SK-N-SH (cell line): ENCODE measurements at regions not wholly inside any gene's neighbourhood (a gene's known extent, or its start where the extent isn't known, plus 50 kb on each side); places are given as distances from the start of the nearest gene placed in this dataset.

Source experiments
- CTCF ChIA-PET: fragments of 300-600, 350-600 bp; formaldehyde crosslinking; extraction: SDS; loops from one replicate; lab custom pipeline; 2021; lab: Yijun Ruan, JAX
- POLR2A ChIA-PET: fragments of 350-600 bp; sonication (Branson Sonifier 250); formaldehyde crosslinking; extraction: SDS; loops from one replicate; lab custom pipeline; 2020; ENCODE audit warnings: antibody characterized with exemption, inconsistent platforms; lab: Yijun Ruan, JAX
- DNase-seq: peaks from one replicate; pipeline ENCODE4 v3.0.0; 2012
- H2AFZ ChIP-seq: fragments of 200-600 bp; sonication (generic); 2 replicates; pipeline ENCODE4 v1.8.1; 2016; ENCODE audit warnings: antibody characterized with exemption, mild to moderate bottlenecking, low read depth
- H3F3A ChIP-seq: fragments of 200-600 bp; sonication (generic); replicated peaks from 2 replicates; pipeline ENCODE3; 2016; ENCODE audit warnings: antibody characterized with exemption, mild to moderate bottlenecking; ENCODE audit not compliant: insufficient read depth
- H3K27ac ChIP-seq, 2 experiments: fragments of 200-500 bp in 1 of 2; fragments of 200-600 bp in 1 of 2; sonication (Bioruptor generic) in 1 of 2; sonication (generic), shearing (Covaris generic) in 1 of 2; 2 replicates each; pipeline versions ENCODE4 v1.5.1 to v1.6.1; 2014 to 2016; ENCODE audit warnings: low read depth in 2 of 2, inconsistent platforms in 1 of 2, low read length in 1 of 2, mild to moderate bottlenecking in 1 of 2, mixed read lengths in 1 of 2
- H3K27me3 ChIP-seq: fragments of 200-600 bp; sonication (generic), shearing (Covaris generic); 2 replicates; pipeline ENCODE4 v1.6.1; 2016; ENCODE audit warnings: mixed run types; ENCODE audit not compliant: insufficient read depth
- H3K36me3 ChIP-seq, 2 experiments: fragments of 200-500 bp in 1 of 2; fragments of 200-600 bp in 1 of 2; sonication (Bioruptor generic) in 1 of 2; sonication (generic) in 1 of 2; replicated peaks in 1 of 2; 2 replicates each; pipeline versions ENCODE3 to v1.5.1; 2014 to 2016; ENCODE audit warnings: low read length in 1 of 2, mild to moderate bottlenecking in 1 of 2; ENCODE audit not compliant: insufficient read depth in 2 of 2, control insufficient read depth in 1 of 2
- H3K4me1 ChIP-seq, 2 experiments: fragments of 200-500 bp in 1 of 2; fragments of 200-600 bp in 1 of 2; sonication (Bioruptor generic) in 1 of 2; sonication (generic), shearing (Covaris generic) in 1 of 2; 2 replicates each; pipeline versions ENCODE4 v1.5.1 to v1.6.1; 2014 to 2016; ENCODE audit warnings: low read depth in 1 of 2, low read length in 1 of 2, mixed run types in 1 of 2; ENCODE audit not compliant: insufficient read depth in 2 of 2, control insufficient read depth in 1 of 2
- H3K4me2 ChIP-seq: fragments of 200-600 bp; sonication (generic), shearing (Covaris generic); 2 replicates; pipeline ENCODE4 v1.6.1; 2017; ENCODE audit warnings: mixed run types
- H3K4me3 ChIP-seq, 2 experiments: fragments of 200-500 bp in 1 of 2; fragments of 200-600 bp in 1 of 2; sonication (Bioruptor generic) in 1 of 2; sonication (generic), shearing (Covaris generic) in 1 of 2; 2 replicates each; pipeline versions ENCODE4 v1.5.1 to v1.8.1; 2014 to 2016; ENCODE audit warnings: low read depth in 2 of 2, inconsistent platforms in 1 of 2, low read length in 1 of 2, mild to moderate bottlenecking in 1 of 2, mixed read lengths in 1 of 2, moderate library complexity in 1 of 2
- H3K79me2 ChIP-seq: fragments of 200-600 bp; sonication (generic); 2 replicates; pipeline ENCODE4 v1.8.1; 2017; ENCODE audit warnings: mild to moderate bottlenecking; ENCODE audit not compliant: insufficient read depth
- H3K9ac ChIP-seq: fragments of 200-600 bp; sonication (generic); 2 replicates; pipeline ENCODE4 v1.6.1; 2017; ENCODE audit warnings: mixed run types
- H3K9me2 ChIP-seq: fragments of 200-600 bp; sonication (generic); 2 replicates; pipeline ENCODE4 v1.6.1; 2017; ENCODE audit warnings: mixed run types
- H3K9me3 ChIP-seq: fragments of 200-600 bp; sonication (generic); 2 replicates; pipeline ENCODE4 v1.6.1; 2017; ENCODE audit warnings: mixed run types, mild to moderate bottlenecking, moderate library complexity
- H4K20me1 ChIP-seq: fragments of 200-600 bp; sonication (generic); 2 replicates; pipeline ENCODE4 v1.6.1; 2017; ENCODE audit warnings: mild to moderate bottlenecking, mixed run types; ENCODE audit not compliant: insufficient read depth
- CHD2 ChIP-seq: fragments of 150-350 bp; IDR thresholded peaks from 2 replicates; pipeline ENCODE4 v1.6.1; 2018; ENCODE audit warnings: low read length; ENCODE audit not compliant: partially characterized antibody
- EP300 ChIP-seq, 2 experiments: IDR thresholded peaks; 2 replicates each; pipeline versions ENCODE4 v1.4.0 to v1.6.1; 2012; ENCODE audit warnings: borderline replicate concordance in 1 of 2, low read depth in 1 of 2, low read length in 1 of 2
- EZH2phosphoT487 ChIP-seq: fragments of 200-600 bp; sonication (generic); IDR thresholded peaks from 2 replicates; pipeline ENCODE4 v1.6.1; 2017; ENCODE audit warnings: low read depth, mixed run types, mild to moderate bottlenecking, antibody characterized with exemption, moderate library complexity, borderline replicate concordance
- FOXJ3 ChIP-seq: sonication (generic); formaldehyde crosslinking; IDR thresholded peaks from 2 replicates; pipeline ENCODE4 v1.5.1; 2020; ENCODE audit warnings: mild to moderate bottlenecking, missing genetic modification reagents
- FOXM1 ChIP-seq: IDR thresholded peaks from 2 replicates; pipeline ENCODE4 v1.4.0; 2012; ENCODE audit warnings: low read depth, mild to moderate bottlenecking
- MXI1 ChIP-seq: IDR thresholded peaks from 2 replicates; pipeline ENCODE4 v1.6.1; 2012; ENCODE audit warnings: mild to moderate bottlenecking, low read depth, low read length, improper control_type of control experiment
- NFIC ChIP-seq: IDR thresholded peaks from 2 replicates; pipeline ENCODE4 v1.4.0; 2012; ENCODE audit warnings: borderline replicate concordance
- NRF1 ChIP-seq: IDR thresholded peaks from 2 replicates; pipeline ENCODE4 v1.6.1; 2012; ENCODE audit warnings: low read depth, mild to moderate bottlenecking, low read length
- POLR2AphosphoS5 ChIP-seq: IDR thresholded peaks from 2 replicates; pipeline ENCODE4 v1.6.1; 2012; ENCODE audit warnings: low read depth, low read length
- RAD21 ChIP-seq: IDR thresholded peaks from 2 replicates; pipeline ENCODE4 v1.6.1; 2012; ENCODE audit warnings: mild to moderate bottlenecking, low read length
- RXRA ChIP-seq: IDR thresholded peaks from 2 replicates; pipeline ENCODE4 v1.4.0; 2012; ENCODE audit warnings: low read depth, mild to moderate bottlenecking, borderline replicate concordance
- SMC3 ChIP-seq: IDR thresholded peaks from 2 replicates; pipeline ENCODE4 v1.6.1; 2012; ENCODE audit warnings: low read depth, low read length, improper control_type of control experiment
- TAF1 ChIP-seq: IDR thresholded peaks from 2 replicates; pipeline ENCODE4 v1.6.1; 2012; ENCODE audit warnings: low read depth, mild to moderate bottlenecking, low read length, moderate library complexity, borderline replicate concordance
- TEAD4 ChIP-seq: IDR thresholded peaks from 2 replicates; pipeline ENCODE4 v1.4.0; 2012; ENCODE audit warnings: mild to moderate bottlenecking, borderline replicate concordance; ENCODE audit not compliant: insufficient read depth
- WGBS: methylation state at CpG from one replicate; pipeline ENCODE4 v1.1.6; 2017; ENCODE audit warnings: low lambda C conversion rate; 5-methylcytosine and 5-hydroxymethylcytosine counted together
- TF ChIP-seq, protein P1 (sequence below): IDR thresholded peaks from 2 replicates; pipeline ENCODE4; 2012

DNA sequence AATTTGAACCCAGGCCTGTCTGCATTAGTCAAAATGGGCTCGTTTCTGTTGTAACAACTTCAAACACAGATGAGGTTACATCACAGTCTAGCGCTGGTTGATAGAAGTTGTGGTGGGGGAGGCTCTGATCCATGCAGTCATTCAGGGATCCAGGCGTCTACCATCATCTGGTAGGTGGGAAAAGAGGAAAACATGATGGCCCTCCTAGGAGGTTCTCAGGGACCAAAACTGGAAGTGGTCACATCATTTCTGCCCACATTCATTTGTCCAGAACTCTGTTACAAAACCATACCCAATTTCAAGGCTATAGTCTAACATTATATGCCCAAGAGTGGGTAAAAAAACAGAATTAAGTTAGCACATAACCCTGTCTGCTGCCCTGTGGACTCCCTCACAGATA, 135.1 kb downstream of the PHETA1 start:
- no peak overlapping the region for H3K9ac ChIP-seq
- POLR2A ChIA-PET, result no interaction called here
- CTCF ChIA-PET, result no interaction called here

DNA sequence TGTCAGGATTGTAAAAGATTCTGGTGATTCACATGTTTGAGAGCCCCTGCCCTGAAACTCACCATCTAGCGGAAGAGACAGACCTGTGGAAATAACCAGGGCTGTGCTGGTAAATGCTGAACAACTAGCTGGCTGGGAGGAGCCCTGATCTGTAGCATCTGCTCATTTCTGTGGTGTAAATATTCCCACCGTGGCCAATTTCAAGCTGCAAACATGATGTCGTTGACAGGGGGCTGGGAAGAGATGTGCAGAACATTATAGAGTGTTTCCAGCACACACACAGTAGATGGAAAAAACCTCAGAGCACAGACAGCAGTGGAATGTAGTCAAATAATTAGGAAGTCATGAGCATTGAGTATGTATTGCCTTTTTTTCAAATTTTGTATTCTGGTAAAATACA, 138.2 kb downstream of the PHETA1 start:
- DNase-seq, result no peak
- H3K27ac ChIP-seq, result no peak overlapping the region
- H3K9me2 ChIP-seq, result no peaks in the 10 kb centered on the region
- ChIA-PET CTCF (no interaction called here), POLR2A (no interaction called here)
- H2AFZ ChIP-seq, result no peak overlapping the region
- 44% methylated on average over 3 of the region's 3 CpGs for WGBS
- no peak overlapping the region for H3K4me2 ChIP-seq
- no peaks in the 10 kb centered on the region for H3K9me3 ChIP-seq
- H3F3A ChIP-seq, result no peaks in the 10 kb centered on the region
- H3K4me3 ChIP-seq, result no peak overlapping the region
- no peaks in the 10 kb centered on the region for H4K20me1 ChIP-seq
- no peak overlapping the region for H3K9ac ChIP-seq
- H3K79me2 ChIP-seq, result no peaks in the 10 kb centered on the region
- no peaks in the 10 kb centered on the region for H3K36me3 ChIP-seq
- H3K4me1 ChIP-seq, result no peaks in the 10 kb centered on the region; a peak in 1 of 4 replicates
- TF ChIP-seq TAF1 (no peak), CHD2 (no peak), NRF1 (no peak), POLR2AphosphoS5 (no peak), TEAD4 (no peak), NFIC (no peak), RAD21 (no peak), FOXJ3 (CRISPR knock-in tag) (no peak), MXI1 (no peak), EP300 (IDR thresholded peaks at IDR 0.05; ENCODE audit: borderline replicate concordance in 1 of 2, low read depth in 1 of 2, low read length in 1 of 2) (no peak), FOXM1 (no peak), SMC3 (no peak)
- no peaks in the 10 kb centered on the region for H3K27me3 ChIP-seq

More for the DNA sequence above, 135.1 kb downstream of the PHETA1 start:
- no peak overlapping the region for H3K4me2 ChIP-seq
- H3K79me2 ChIP-seq, result no peaks in the 10 kb centered on the region
- H3K27me3 ChIP-seq, result no peaks in the 10 kb centered on the region
- H3K27ac ChIP-seq, result no peak overlapping the region
- no peaks in the 10 kb centered on the region for H3K36me3 ChIP-seq
- H3K9me3 ChIP-seq, result no peaks in the 10 kb centered on the region
- TF ChIP-seq, protein P1, sequence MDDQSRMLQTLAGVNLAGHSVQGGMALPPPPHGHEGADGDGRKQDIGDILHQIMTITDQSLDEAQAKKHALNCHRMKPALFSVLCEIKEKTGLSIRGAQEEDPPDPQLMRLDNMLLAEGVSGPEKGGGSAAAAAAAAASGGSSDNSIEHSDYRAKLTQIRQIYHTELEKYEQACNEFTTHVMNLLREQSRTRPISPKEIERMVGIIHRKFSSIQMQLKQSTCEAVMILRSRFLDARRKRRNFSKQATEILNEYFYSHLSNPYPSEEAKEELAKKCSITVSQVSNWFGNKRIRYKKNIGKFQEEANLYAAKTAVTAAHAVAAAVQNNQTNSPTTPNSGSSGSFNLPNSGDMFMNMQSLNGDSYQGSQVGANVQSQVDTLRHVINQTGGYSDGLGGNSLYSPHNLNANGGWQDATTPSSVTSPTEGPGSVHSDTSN, result no peak
- no peak for TF ChIP-seq EZH2phosphoT487
- TF ChIP-seq TEAD4, result no peak
- no peak for TF ChIP-seq RXRA
- DNase-seq, result no peak
- H3K4me1 ChIP-seq, result no peaks in the 10 kb centered on the region; a peak in 1 of 4 replicates
- H3K9me2 ChIP-seq, result no peaks in the 10 kb centered on the region
- WGBS, result 50% methylated on average over 3 of the region's 3 CpGs
- H2AFZ ChIP-seq, result no peak overlapping the region
- H3F3A ChIP-seq, result no peaks in the 10 kb centered on the region
- H3K4me3 ChIP-seq, result no peak overlapping the region
- H4K20me1 ChIP-seq, result no peaks in the 10 kb centered on the region
